GM18505 (cell line): ENCODE measurements at regions not wholly inside any gene's neighbourhood (a gene's known extent, or its start where the extent isn't known, plus 50 kb on each side); places are given as distances from the start of the nearest gene placed in this dataset.
"Not testable (repeated sequence)": the region's sequence is repeated elsewhere in the genome, so short reads cannot be mapped to it uniquely, and the experiment has no call there.

Experiments
- ATAC-seq: cut with Tn5 transposase; IDR thresholded peaks from one replicate; pipeline ENCODE4 v1.9.1; 2021; ENCODE audit not compliant: unreplicated experiment
- POLR2A ChIP-seq: IDR thresholded peaks from 4 replicates; pipeline ENCODE4 v1.6.1; 2011; ENCODE audit warnings: borderline replicate concordance; ENCODE audit not compliant: insufficient read depth, insufficient read length; ENCODE audit errors: extremely low read depth

DNA sequence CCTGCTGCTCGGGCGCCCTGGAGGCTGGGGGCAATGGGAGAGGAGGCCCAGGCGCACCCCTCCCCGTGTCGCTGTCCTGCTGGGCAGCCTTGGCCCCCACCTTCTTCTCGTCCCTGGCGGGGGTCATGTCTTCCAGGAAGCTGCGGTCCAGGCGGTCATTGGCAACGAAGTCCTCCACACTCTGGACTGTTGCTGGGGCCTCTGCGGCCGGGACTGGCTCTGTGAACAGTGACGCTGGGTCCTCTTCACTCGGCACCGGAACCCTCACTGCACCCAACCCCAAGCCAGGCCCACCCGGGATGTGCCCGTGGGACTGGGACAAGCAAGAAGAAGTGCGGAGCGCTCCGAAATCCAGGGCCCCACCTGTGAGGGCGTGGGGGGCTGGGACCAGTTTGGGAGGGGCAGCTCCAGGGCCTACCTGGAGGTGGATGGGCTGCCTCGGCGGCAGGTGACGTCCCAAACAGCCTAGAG is 308.0 kb downstream of the CCDC74A start:
- TF ChIP-seq POLR2A: no peak
- no peak for ATAC-seq

DNA sequence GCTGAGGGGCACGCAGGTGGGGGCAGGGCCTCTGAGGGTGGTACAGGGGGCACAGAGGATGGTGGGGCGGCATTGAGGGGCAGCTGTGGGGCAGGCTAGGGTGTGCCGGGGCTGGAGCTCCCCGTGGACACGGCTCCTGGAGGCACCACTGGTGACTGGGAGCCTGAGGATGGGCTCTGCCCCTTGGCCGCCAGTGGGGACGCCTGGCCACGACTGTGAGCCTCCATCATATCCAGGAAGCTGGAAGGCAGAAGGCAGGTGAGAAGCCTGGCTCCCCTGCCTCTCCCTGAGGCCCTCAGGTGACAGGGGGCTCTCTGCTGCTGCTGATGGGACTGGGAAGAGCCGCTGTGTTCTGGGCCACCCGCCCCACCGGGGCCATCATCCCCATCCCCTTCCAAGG is 308.4 kb downstream of the CCDC74A start:
- ATAC-seq: not testable (repeated sequence)

DNA sequence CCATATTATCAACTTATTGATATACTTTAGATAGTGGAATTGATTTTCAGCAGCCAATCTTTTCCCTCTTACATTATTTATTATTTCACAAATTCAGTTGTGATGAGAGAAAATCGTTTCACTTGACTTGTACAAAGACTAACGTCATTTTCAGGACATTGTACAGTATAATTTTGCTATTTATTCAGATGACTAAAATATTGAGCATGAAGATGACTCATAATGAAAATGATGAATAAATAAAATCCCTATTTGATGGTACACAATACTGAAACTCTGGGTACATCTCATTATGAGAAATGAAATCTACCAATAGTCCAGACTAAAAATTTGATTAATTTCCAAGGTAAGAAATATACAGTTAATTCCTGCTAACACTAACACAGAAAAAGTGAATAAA is 316.4 kb downstream of the CCDC74A start:
- not testable (repeated sequence) for ATAC-seq

DNA sequence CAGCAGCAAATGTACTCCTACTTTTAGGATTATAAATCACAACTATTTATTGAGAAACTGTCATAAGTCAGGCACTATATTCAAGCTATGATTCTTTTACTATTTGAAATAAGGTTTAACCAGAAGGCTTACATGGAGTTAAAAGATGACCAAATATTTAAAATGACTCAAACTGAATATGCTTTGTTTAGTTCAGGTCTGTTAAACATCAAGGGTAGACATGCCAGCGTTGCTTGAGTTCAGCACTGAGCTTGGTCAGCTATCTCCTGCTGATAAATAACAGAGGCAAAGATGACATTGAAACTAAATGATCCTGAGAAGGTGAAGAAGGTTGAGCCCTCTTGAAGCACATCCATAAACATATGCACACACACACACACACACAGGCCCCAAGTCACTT is 305.6 kb downstream of the ANKRD30BL start:
- ATAC-seq: not testable (repeated sequence)

DNA sequence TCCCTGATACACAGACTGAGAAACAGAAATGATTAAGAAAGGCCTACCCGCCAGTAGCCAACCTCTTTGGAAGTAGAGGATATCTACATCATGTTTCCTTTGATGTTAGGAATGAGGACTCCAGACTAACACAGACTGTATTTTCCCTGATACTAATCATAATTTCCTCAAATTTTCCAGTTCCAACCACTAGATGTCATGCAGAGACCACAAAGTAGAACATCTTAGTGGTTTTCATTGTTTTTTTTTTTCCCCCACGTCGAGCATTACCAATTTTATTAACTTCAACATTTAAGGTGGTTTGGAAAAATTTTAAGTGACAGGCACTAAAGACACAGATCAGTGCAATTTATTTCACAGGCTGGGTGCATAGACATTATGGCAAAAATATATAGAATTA is 303.6 kb downstream of the ANKRD30BL start:
- not testable (repeated sequence) for ATAC-seq
